Adrenal gland (tissue), 9 donors: ENCODE measurements at regions not wholly inside any gene's neighbourhood (a gene's known extent, or its start where the extent isn't known, plus 50 kb on each side); places are given as distances from the start of the nearest gene placed in this dataset.

Source experiments
- DNase-seq, 7 donors: peaks; one replicate each; pipeline ENCODE4 v3.0.0-alpha.2; 2019 to 2020
- H3K27ac ChIP-seq, 5 donors: fragments of 200-600 bp; sonication (generic) in 4 of 5; 1 replicate in 3 of 5; 2 replicates in 2 of 5; pipeline versions ENCODE4 v1.5.1 to v1.8.0; 2016 to 2020; ENCODE audit warnings: mild to moderate bottlenecking in 1 of 5
- H3K27me3 ChIP-seq: fragments of 200-600 bp; 2 replicates; pipeline ENCODE4 v1.8.0; 2021
- H3K36me3 ChIP-seq, 2 donors: fragments of 200-600 bp; replicated peaks in 1 of 2; 1 replicate in 1 of 2; 2 replicates in 1 of 2; pipeline versions ENCODE4 v1.5.1 to v1.8.0; 2018 to 2022
- H3K4me1 ChIP-seq, 2 donors: fragments of 200-600 bp; replicated peaks in 1 of 2; 1 replicate in 1 of 2; 2 replicates in 1 of 2; pipeline versions ENCODE4 v1.5.1 to v1.8.0; 2018 to 2021
- H3K4me3 ChIP-seq, 4 donors: fragments of 200-600 bp; sonication (generic) in 3 of 4; one replicate each; pipeline ENCODE4 v1.5.1; 2016 to 2018
- H3K9me3 ChIP-seq, 3 donors: fragments of 200-600 bp; sonication (generic) in 1 of 3; replicated peaks in 1 of 3; 1 replicate in 2 of 3; 2 replicates in 1 of 3; pipeline versions ENCODE4 v1.5.1 to v1.8.0; 2016 to 2021
- CTCF ChIP-seq, 6 experiments: fragments of 450-650 bp in 4 of 6; fragments of 200-600 bp in 2 of 6; sonication (generic) in 1 of 6; IDR thresholded peaks; 1 replicate in 5 of 6; 2 replicates in 1 of 6; pipeline versions ENCODE4 v1.5.1 to v1.8.0; 2016 to 2021; ENCODE audit warnings: antibody characterized with exemption in 6 of 6, mild to moderate bottlenecking in 2 of 6, moderate library complexity in 1 of 6
- POLR2A ChIP-seq, 2 donors: fragments of 450-650 bp; IDR thresholded peaks; one replicate each; pipeline ENCODE4 v1.6.1; 2017; ENCODE audit warnings: antibody characterized with exemption in 2 of 2, mild to moderate bottlenecking in 2 of 2, moderate library complexity in 1 of 2
- WGBS, 4 donors: extraction: QIAGEN DNeasy Blood & Tissue Kit in 2 of 4; methylation state at CpG; one replicate each; pipeline versions ENCODE4 v1.1.5 to v1.1.7; 2013 to 2017; 5-methylcytosine and 5-hydroxymethylcytosine counted together
- intact Hi-C, 2 donors: fragments of 100-400 bp; cut with DNase I; formaldehyde crosslinking; loops; one replicate each; pipeline versions ENCODE4 v1.14.1 to v1.15.0; 2022 to 2023
- donor health status: healthy with polysubstance abuse.
- donor health status: Bipolar disorder and iron deficiency.
- donor health status: DM: yes; HTN: yes; CAD: no.
- donor health status: DM: no; HTN: no; CAD: no.
- donor health status: DM: no; HTN: no; CAD: no.

GRCh38 chr13:69287050-69287698, 820.5 kb upstream of the ATXN8OS start:
- TF ChIP-seq CTCF (IDR thresholded peaks at IDR 0.05) (no peak), POLR2A (IDR thresholded peaks at IDR 0.05) (no peak)
- WGBS, 4 donors: 78 to 86% (median 82%) methylated on average over 8 of the region's 8 CpGs
- no peaks in the 10 kb centered on the region for H3K27me3 ChIP-seq

DNA sequence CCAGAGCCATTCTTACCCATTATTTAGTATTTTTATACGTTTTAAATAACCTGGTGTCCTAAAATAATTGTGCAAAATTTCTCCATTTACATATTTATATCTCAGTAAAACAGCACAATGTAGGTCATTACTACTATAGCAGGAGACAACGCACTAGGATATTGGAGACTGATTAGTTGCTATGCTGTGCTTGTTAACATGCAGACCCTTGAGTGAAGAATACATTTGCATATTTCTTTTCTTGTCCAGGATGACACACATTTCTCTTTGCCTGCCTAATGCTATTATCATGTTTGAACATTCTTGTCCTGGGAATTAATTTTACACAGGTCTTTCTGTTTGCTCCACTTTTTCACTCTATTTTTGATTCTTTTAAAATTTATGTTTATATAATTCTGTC, 823.8 kb upstream of the ATXN8OS start:
- Histone ChIP-seq H3K4me3 (no peak overlapping the region), H3K4me1 (no peaks in the 10 kb centered on the region), H3K9me3 (peaks cover 0 to 4% (median 0%) of the 10 kb centered on the region in 3 donors), H3K36me3 (no peaks in the 10 kb centered on the region), H3K27me3 (no peaks in the 10 kb centered on the region), H3K27ac (no peak overlapping the region)
- 60 to 67% (median 64%) methylated on average over 2 of the region's 2 CpGs for WGBS, 4 donors
- no peak for DNase-seq
- intact Hi-C loops: no loop called here
- TF ChIP-seq CTCF (IDR thresholded peaks at IDR 0.05) (no peak), POLR2A (IDR thresholded peaks at IDR 0.05) (no peak)

More at GRCh38 chr13:69287050-69287698, 820.5 kb upstream of the ATXN8OS start:
- Histone ChIP-seq H3K36me3 (no peaks in the 10 kb centered on the region), H3K4me3 (no peak overlapping the region), H3K27ac (no peak overlapping the region), H3K4me1 (no peaks in the 10 kb centered on the region), H3K9me3 (no peaks in the 10 kb centered on the region)
- intact Hi-C loops: no loop called here
- no peak for DNase-seq

GRCh38 chr13:69283301-69283700, 824.3 kb upstream of the ATXN8OS start:
- WGBS, 4 donors: 67 to 74% (median 69%) methylated on average over 1 of the region's 1 CpG
- intact Hi-C loops: no loop called here
- Histone ChIP-seq H3K9me3 (peaks cover 0 to 4% (median 0%) of the 10 kb centered on the region in 3 donors), H3K4me1 (no peaks in the 10 kb centered on the region), H3K4me3 (no peak overlapping the region), H3K27ac (no peak overlapping the region), H3K27me3 (no peaks in the 10 kb centered on the region), H3K36me3 (no peaks in the 10 kb centered on the region)
- TF ChIP-seq CTCF (IDR thresholded peaks at IDR 0.05) (no peak), POLR2A (IDR thresholded peaks at IDR 0.05) (no peak)
- DNase-seq: no peak

- Histone ChIP-seq H3K9me3 (peaks cover 0 to 4% (median 0%) of the 10 kb centered on the region in 3 donors), H3K27ac (no peak overlapping the region), H3K4me1 (no peaks in the 10 kb centered on the region), H3K4me3 (no peak overlapping the region), H3K36me3 (no peaks in the 10 kb centered on the region), H3K27me3 (no peaks in the 10 kb centered on the region)
- 60 to 71% (median 64%) methylated on average over 4 of the region's 4 CpGs for WGBS, 4 donors
- TF ChIP-seq POLR2A (IDR thresholded peaks at IDR 0.05): no peak
- no peak for TF ChIP-seq CTCF (IDR thresholded peaks at IDR 0.05)
- no peak for DNase-seq
- intact Hi-C loops: no loop called here
These were observed 827.2 kb upstream of the ATXN8OS start for GRCh38 chr13:69280399-69280798.
